IMR-90 (cell line): ENCODE measurements at regions not wholly inside any gene's neighbourhood (a gene's known extent, or its start where the extent isn't known, plus 50 kb on each side); places are given as distances from the start of the nearest gene placed in this dataset.

Experiments
- ATAC-seq: fragments of 200-7000 bp; cut with Tn5 transposase; 2 replicates; pipeline ENCODE4 v1.9.1; 2020; ENCODE audit warnings: low read depth, mild to moderate bottlenecking, moderate library complexity
- BruUV-seq: library from RNA; stranded (reverse); fragments of 400-500 nt; replicated peaks from 2 replicates; lab custom pipeline; 2021; lab: Mats Ljungman, UMichigan
- CTCF ChIA-PET: fragments of 300-600 bp; formaldehyde crosslinking; extraction: SDS; loops from one replicate; lab custom pipeline; 2021; ENCODE audit warnings: antibody characterized with exemption; lab: Yijun Ruan, JAX
- POLR2A ChIA-PET: fragments of 300-600 bp; sonication (Branson Sonifier 250); formaldehyde crosslinking; loops from one replicate; lab custom pipeline; 2022; ENCODE audit warnings: antibody characterized with exemption; ENCODE audit not compliant: unreplicated experiment; lab: Charles Lee
- DNase-seq: peaks from one replicate; pipeline ENCODE4 v3.0.0; 2013
- H2AFZ ChIP-seq: replicated peaks from 2 replicates; pipeline ENCODE3; 2013; ENCODE audit warnings: low read length, mild to moderate bottlenecking; ENCODE audit not compliant: poor library complexity
- H2AK5ac ChIP-seq: 2 replicates; pipeline ENCODE4 v1.6.1; 2013; ENCODE audit warnings: low read depth, low read length, inconsistent platforms
- H2AK9ac ChIP-seq: replicated peaks from 2 replicates; pipeline ENCODE3; 2013; ENCODE audit warnings: mild to moderate bottlenecking, low read depth, low read length, moderate library complexity; ENCODE audit not compliant: poor library complexity
- H2BK120ac ChIP-seq: 2 replicates; pipeline ENCODE4 v1.6.1; 2013; ENCODE audit warnings: low read depth, low read length, inconsistent platforms
- H2BK15ac ChIP-seq: 3 replicates; pipeline ENCODE4 v1.6.1; 2013; ENCODE audit warnings: low read depth, low read length, inconsistent platforms
- H2BK20ac ChIP-seq: 2 replicates; pipeline ENCODE4 v1.6.1; 2013; ENCODE audit warnings: low read depth, mild to moderate bottlenecking, inconsistent platforms, low read length, moderate library complexity
- H2BK5ac ChIP-seq: 2 replicates; pipeline ENCODE4 v1.6.1; 2013; ENCODE audit warnings: mild to moderate bottlenecking, low read depth, low read length, inconsistent platforms; ENCODE audit not compliant: poor library complexity, severe bottlenecking
- H3K14ac ChIP-seq: replicated peaks from 2 replicates; pipeline ENCODE4 v1.6.1; 2013; ENCODE audit warnings: low read depth, low read length, inconsistent platforms
- H3K18ac ChIP-seq: 2 replicates; pipeline ENCODE4 v1.6.1; 2013; ENCODE audit warnings: low read depth, low read length, control low read depth
- H3K23ac ChIP-seq: 2 replicates; pipeline ENCODE4 v1.6.1; 2013; ENCODE audit warnings: low read depth, low read length, inconsistent platforms
- H3K27ac ChIP-seq: 2 replicates; pipeline ENCODE4 v1.5.1; 2013; ENCODE audit warnings: mild to moderate bottlenecking, control low read depth, low read length; ENCODE audit not compliant: insufficient read depth
- H3K27me3 ChIP-seq: 2 replicates; pipeline ENCODE4 v1.6.1; 2013; ENCODE audit warnings: low read length; ENCODE audit not compliant: control insufficient read depth, insufficient read depth
- H3K36me3 ChIP-seq: 2 replicates; pipeline ENCODE4 v1.6.1; 2013; ENCODE audit warnings: low read length, mixed read lengths; ENCODE audit not compliant: control insufficient read depth, insufficient read depth
- H3K4ac ChIP-seq: 2 replicates; pipeline ENCODE4 v1.6.1; 2013; ENCODE audit warnings: low read depth, low read length, inconsistent platforms
- H3K4me1 ChIP-seq: 2 replicates; pipeline ENCODE4 v1.6.1; 2013; ENCODE audit warnings: low read length, mixed read lengths; ENCODE audit not compliant: control insufficient read depth, insufficient read depth
- H3K4me2 ChIP-seq: 2 replicates; pipeline ENCODE4 v1.6.1; 2013; ENCODE audit warnings: low read depth, mild to moderate bottlenecking, control low read depth, low read length, moderate library complexity
- H3K4me3 ChIP-seq: 2 replicates; pipeline ENCODE4 v1.5.1; 2013; ENCODE audit warnings: low read depth, mild to moderate bottlenecking, control low read depth, low read length, moderate library complexity; ENCODE audit not compliant: insufficient read depth
- H3K56ac ChIP-seq: 2 replicates; pipeline ENCODE4 v1.6.1; 2013; ENCODE audit warnings: low read length, inconsistent platforms; ENCODE audit not compliant: insufficient read depth; ENCODE audit errors: extremely low read depth
- H3K79me1 ChIP-seq, 2 experiments: 2 replicates each; pipeline ENCODE4 v1.6.1; 2013; ENCODE audit warnings: low read length in 2 of 2, inconsistent platforms in 1 of 2, low read depth in 1 of 2
- H3K9ac ChIP-seq: 2 replicates; pipeline ENCODE4 v1.6.1; 2013; ENCODE audit warnings: low read depth, low read length, control low read depth
- H3K9me1 ChIP-seq: 2 replicates; pipeline ENCODE4 v1.6.1; 2013; ENCODE audit warnings: low read length, inconsistent platforms; ENCODE audit not compliant: insufficient read depth
- H3K9me3 ChIP-seq: 2 replicates; pipeline ENCODE4 v1.6.1; 2013; ENCODE audit warnings: low read length; ENCODE audit not compliant: control insufficient read depth, insufficient read depth
- H4K20me1 ChIP-seq: 2 replicates; pipeline ENCODE4 v1.6.1; 2013; ENCODE audit warnings: low read length, inconsistent platforms; ENCODE audit not compliant: insufficient read depth
- H4K5ac ChIP-seq: 2 replicates; pipeline ENCODE4 v1.6.1; 2013; ENCODE audit warnings: mild to moderate bottlenecking, low read depth, low read length, control low read depth
- H4K8ac ChIP-seq, 2 experiments: 2 replicates each; pipeline ENCODE4 v1.6.1; 2013; ENCODE audit warnings: low read depth in 2 of 2, low read length in 2 of 2, control low read depth in 1 of 2, inconsistent platforms in 1 of 2
- H4K91ac ChIP-seq: 2 replicates; pipeline ENCODE4 v1.6.1; 2013; ENCODE audit warnings: low read depth, low read length, inconsistent platforms; ENCODE audit not compliant: insufficient read depth
- BHLHE40 ChIP-seq: fragments of 150-350 bp; IDR thresholded peaks from 2 replicates; pipeline ENCODE4 v1.6.1; 2016; ENCODE audit warnings: mild to moderate bottlenecking, low read depth, low read length
- CEBPB ChIP-seq: IDR thresholded peaks from 2 replicates; pipeline ENCODE4 v1.6.1; 2012; ENCODE audit warnings: low read depth, low read length, improper control_type of control experiment
- CHD1 ChIP-seq: IDR thresholded peaks from 2 replicates; pipeline ENCODE4 v1.6.1; 2012; ENCODE audit warnings: low read depth, low read length, improper control_type of control experiment
- FOS ChIP-seq: fragments of 150-350 bp; IDR thresholded peaks from 2 replicates; pipeline ENCODE4 v1.6.1; 2016; ENCODE audit warnings: low read depth, low read length
- MAFK ChIP-seq: IDR thresholded peaks from 2 replicates; pipeline ENCODE4 v1.6.1; 2012; ENCODE audit warnings: low read depth, low read length, improper control_type of control experiment
- MAZ ChIP-seq: IDR thresholded peaks from 2 replicates; pipeline ENCODE4 v1.6.1; 2012; ENCODE audit warnings: low read depth, mild to moderate bottlenecking, low read length, improper control_type of control experiment, moderate library complexity, borderline replicate concordance
- MXI1 ChIP-seq: IDR thresholded peaks from 2 replicates; pipeline ENCODE4 v1.6.1; 2012; ENCODE audit warnings: low read depth, mild to moderate bottlenecking, low read length, moderate library complexity, borderline replicate concordance
- NFE2L2 ChIP-seq: fragments of 150-350 bp; IDR thresholded peaks from 2 replicates; pipeline ENCODE4 v1.6.1; 2016; ENCODE audit warnings: low read depth, mild to moderate bottlenecking, low read length
- POLR2A ChIP-seq: IDR thresholded peaks from 2 replicates; pipeline ENCODE4 v1.6.1; 2012; ENCODE audit warnings: mild to moderate bottlenecking, low read depth, low read length
- RAD21 ChIP-seq: IDR thresholded peaks from 2 replicates; pipeline ENCODE4 v1.6.1; 2012; ENCODE audit warnings: low read length, improper control_type of control experiment
- RCOR1 ChIP-seq: IDR thresholded peaks from 2 replicates; pipeline ENCODE4 v1.6.1; 2012; ENCODE audit warnings: mild to moderate bottlenecking, low read length, improper control_type of control experiment; ENCODE audit not compliant: insufficient replicate concordance
- RFX5 ChIP-seq: IDR thresholded peaks from 2 replicates; pipeline ENCODE4 v1.8.0; 2012; ENCODE audit warnings: low read depth, mild to moderate bottlenecking, low read length, moderate library complexity
- SMC3 ChIP-seq: fragments of 150-350 bp; IDR thresholded peaks from 2 replicates; pipeline ENCODE4 v1.6.1; 2016; ENCODE audit warnings: low read depth, mild to moderate bottlenecking, antibody characterized with exemption, low read length, moderate library complexity
- WGBS, 2 experiments: methylation state at CpG; one replicate each; pipeline versions ENCODE4 v1.1.5 to v1.1.7; 2013; ENCODE audit warnings: missing lambda C conversion rate in 2 of 2; ENCODE audit not compliant: insufficient read length in 1 of 2; ENCODE audit errors: extremely low coverage in 2 of 2; 5-methylcytosine and 5-hydroxymethylcytosine counted together
- dilution Hi-C: fragments of 300-500 bp; cut with HindIII; formaldehyde crosslinking; loops from one replicate; pipeline ENCODE4 v1.14.3; 2018; ENCODE audit warnings: low sequenced_read_pairs; ENCODE audit not compliant: unreplicated experiment
- in situ Hi-C: fragments of 300-500 bp; cut with MboI; formaldehyde crosslinking; loops from 3 replicates; pipeline ENCODE4 v1.14.3; 2019; ENCODE audit warnings: low sequenced_read_pairs, inconsistent platforms, mixed read lengths
- intact Hi-C: fragments of 100-400 bp; cut with micrococcal nuclease; formaldehyde crosslinking; loops from 2 replicates; pipeline ENCODE4 v1.10.0; 2022
- TF ChIP-seq, protein P1 (sequence below): fragments of 150-350 bp; IDR thresholded peaks from 2 replicates; pipeline ENCODE4 v1.6.1; 2016; ENCODE audit warnings: low read depth, mild to moderate bottlenecking, low read length, moderate library complexity, borderline replicate concordance
- TF ChIP-seq, protein P2 (sequence below): fragments of 150-350 bp; IDR thresholded peaks from 2 replicates; pipeline ENCODE4 v1.6.1; 2017; ENCODE audit warnings: mild to moderate bottlenecking, antibody characterized with exemption, low read length, low read depth
- TF ChIP-seq, protein P3 (sequence below): conservative IDR thresholded peaks from 2 replicates; pipeline ENCODE4 v1.5.1; 2012; ENCODE audit warnings: mild to moderate bottlenecking, low read depth, low read length, improper control_type of control experiment

DNA sequence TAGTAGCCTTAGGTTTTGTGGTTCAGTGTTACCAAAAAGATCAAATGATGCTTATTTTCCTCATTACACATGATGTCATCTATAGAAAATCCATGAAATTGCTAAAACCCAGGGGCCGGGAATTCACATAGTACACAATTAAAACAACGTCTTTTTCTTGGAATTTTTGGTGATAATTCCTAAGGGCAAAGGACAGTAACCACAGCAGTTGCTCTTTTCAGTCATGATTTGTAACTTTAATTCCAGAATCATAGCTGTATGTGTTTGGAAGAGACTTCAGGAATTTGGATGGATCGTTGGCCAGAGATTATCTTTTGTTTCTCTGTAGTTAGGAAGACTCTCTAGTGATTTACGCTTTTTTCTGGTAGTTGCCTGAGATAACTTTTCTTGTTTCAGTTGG lies 748.7 kb downstream of the TLE4 start:
- Histone ChIP-seq H3K4ac (no peak overlapping the region), H3K79me1 (no peaks in the 10 kb centered on the region), H2AK9ac (no peak overlapping the region), H3K56ac (no peak overlapping the region), H4K91ac (no peak overlapping the region), H3K18ac (no peak overlapping the region), H4K5ac (no peak overlapping the region), H2BK120ac (no peak overlapping the region), H4K8ac (no peak overlapping the region), H3K9me3 (no peaks in the 10 kb centered on the region), H3K27ac (no peak overlapping the region), H3K14ac (no peak overlapping the region), H3K4me3 (no peak overlapping the region), H3K27me3 (no peaks in the 10 kb centered on the region), H3K4me2 (no peak overlapping the region), H3K9me1 (no peaks in the 10 kb centered on the region), H3K9ac (no peak overlapping the region), H4K20me1 (no peaks in the 10 kb centered on the region), H2BK20ac (no peak overlapping the region), H3K36me3 (no peaks in the 10 kb centered on the region), H3K4me1 (no peaks in the 10 kb centered on the region), H2BK15ac (no peak overlapping the region), H2AFZ (no peak overlapping the region), H2BK5ac (no peak overlapping the region), H2AK5ac (no peak overlapping the region), H3K23ac (no peak overlapping the region)
- no CpG with 5 or more reads among the region's 4 CpGs for WGBS, 2 experiments
- CTCF ChIA-PET, result interaction anchor here (0.6 kb wide), 1 partner anchor 192 kb away, joined by 3 read pairs; no protein-coding TSS in a partner anchor
- ATAC-seq (no peak; the same call in 1 of the 2 replicates), DNase-seq (no peak)
- dilution Hi-C loops (no loop called here), in situ Hi-C loops (no loop called here), intact Hi-C loops (loop anchor here (10.0 kb wide), 1 partner anchor 74 kb away; no protein-coding TSS in a partner anchor)
- TF ChIP-seq MAFK, result no peak
- TF ChIP-seq BHLHE40, result no peak
- TF ChIP-seq, protein P1, sequence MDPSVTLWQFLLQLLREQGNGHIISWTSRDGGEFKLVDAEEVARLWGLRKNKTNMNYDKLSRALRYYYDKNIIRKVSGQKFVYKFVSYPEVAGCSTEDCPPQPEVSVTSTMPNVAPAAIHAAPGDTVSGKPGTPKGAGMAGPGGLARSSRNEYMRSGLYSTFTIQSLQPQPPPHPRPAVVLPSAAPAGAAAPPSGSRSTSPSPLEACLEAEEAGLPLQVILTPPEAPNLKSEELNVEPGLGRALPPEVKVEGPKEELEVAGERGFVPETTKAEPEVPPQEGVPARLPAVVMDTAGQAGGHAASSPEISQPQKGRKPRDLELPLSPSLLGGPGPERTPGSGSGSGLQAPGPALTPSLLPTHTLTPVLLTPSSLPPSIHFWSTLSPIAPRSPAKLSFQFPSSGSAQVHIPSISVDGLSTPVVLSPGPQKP, result no peak
- TF ChIP-seq NFE2L2, result no peak
- no peak for TF ChIP-seq RFX5
- TF ChIP-seq, protein P2, sequence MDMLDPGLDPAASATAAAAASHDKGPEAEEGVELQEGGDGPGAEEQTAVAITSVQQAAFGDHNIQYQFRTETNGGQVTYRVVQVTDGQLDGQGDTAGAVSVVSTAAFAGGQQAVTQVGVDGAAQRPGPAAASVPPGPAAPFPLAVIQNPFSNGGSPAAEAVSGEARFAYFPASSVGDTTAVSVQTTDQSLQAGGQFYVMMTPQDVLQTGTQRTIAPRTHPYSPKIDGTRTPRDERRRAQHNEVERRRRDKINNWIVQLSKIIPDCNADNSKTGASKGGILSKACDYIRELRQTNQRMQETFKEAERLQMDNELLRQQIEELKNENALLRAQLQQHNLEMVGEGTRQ, result no peak
- no peak for TF ChIP-seq FOS
- TF ChIP-seq MAZ, result no peak
- no peak for TF ChIP-seq RAD21
- TF ChIP-seq CHD1, result no peak
- TF ChIP-seq POLR2A, result no peak
- TF ChIP-seq CEBPB, result no peak
- TF ChIP-seq, protein P3, sequence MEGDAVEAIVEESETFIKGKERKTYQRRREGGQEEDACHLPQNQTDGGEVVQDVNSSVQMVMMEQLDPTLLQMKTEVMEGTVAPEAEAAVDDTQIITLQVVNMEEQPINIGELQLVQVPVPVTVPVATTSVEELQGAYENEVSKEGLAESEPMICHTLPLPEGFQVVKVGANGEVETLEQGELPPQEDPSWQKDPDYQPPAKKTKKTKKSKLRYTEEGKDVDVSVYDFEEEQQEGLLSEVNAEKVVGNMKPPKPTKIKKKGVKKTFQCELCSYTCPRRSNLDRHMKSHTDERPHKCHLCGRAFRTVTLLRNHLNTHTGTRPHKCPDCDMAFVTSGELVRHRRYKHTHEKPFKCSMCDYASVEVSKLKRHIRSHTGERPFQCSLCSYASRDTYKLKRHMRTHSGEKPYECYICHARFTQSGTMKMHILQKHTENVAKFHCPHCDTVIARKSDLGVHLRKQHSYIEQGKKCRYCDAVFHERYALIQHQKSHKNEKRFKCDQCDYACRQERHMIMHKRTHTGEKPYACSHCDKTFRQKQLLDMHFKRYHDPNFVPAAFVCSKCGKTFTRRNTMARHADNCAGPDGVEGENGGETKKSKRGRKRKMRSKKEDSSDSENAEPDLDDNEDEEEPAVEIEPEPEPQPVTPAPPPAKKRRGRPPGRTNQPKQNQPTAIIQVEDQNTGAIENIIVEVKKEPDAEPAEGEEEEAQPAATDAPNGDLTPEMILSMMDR, result no peak
- no peak for TF ChIP-seq RCOR1
- no peak for TF ChIP-seq MXI1
- TF ChIP-seq SMC3, result no peak
- POLR2A ChIA-PET, result no interaction called here
- no TSS peak for BruUV-seq
